NB4 (cell line): ENCODE measurements at regions not wholly inside any gene's neighbourhood (a gene's known extent, or its start where the extent isn't known, plus 50 kb on each side); places are given as distances from the start of the nearest gene placed in this dataset.

Experiments used
- DNase-seq: peaks from one replicate; pipeline ENCODE4 v3.0.0; 2010; ENCODE audit warnings: low read depth
- H3K4me3 ChIP-seq: one replicate; pipeline ENCODE4 v1.5.1; 2011; ENCODE audit warnings: mild to moderate bottlenecking, low read depth, low read length, moderate library complexity
- CTCF ChIP-seq: IDR thresholded peaks from one replicate; pipeline ENCODE4 v1.5.1; 2012; ENCODE audit warnings: low read depth, low read length
- MAX ChIP-seq: IDR thresholded peaks from 2 replicates; pipeline ENCODE4 v1.6.1; 2011; ENCODE audit warnings: low read depth, low read length
- MYC ChIP-seq: IDR thresholded peaks from 2 replicates; pipeline ENCODE4 v1.6.1; 2011; ENCODE audit warnings: low read depth, low read length
- POLR2A ChIP-seq: IDR thresholded peaks from 2 replicates; pipeline ENCODE4 v1.6.1; 2011; ENCODE audit warnings: mild to moderate bottlenecking; ENCODE audit not compliant: insufficient read length; ENCODE audit errors: extremely low read depth

- no peak for TF ChIP-seq CTCF
- TF ChIP-seq MAX: no peak
- no peak for TF ChIP-seq MYC
- TF ChIP-seq POLR2A: no peak
- no peak overlapping the region for H3K4me3 ChIP-seq
- DNase-seq: no peak
These were observed 282.1 kb downstream of the ARHGAP12 start for GRCh38 chr10:31646519-31646918.

GRCh38 chr10:31645786-31646185 is 282.8 kb downstream of the ARHGAP12 start:
- TF ChIP-seq POLR2A: no peak
- no peak for TF ChIP-seq MYC
- no peak for TF ChIP-seq MAX
- no peak overlapping the region for H3K4me3 ChIP-seq
- DNase-seq: no peak

- TF ChIP-seq CTCF (no peak), POLR2A (no peak), MAX (no peak), MYC (no peak)
- DNase-seq: no peak
- no peak overlapping the region for H3K4me3 ChIP-seq
These were observed 283.5 kb downstream of the ARHGAP12 start for GRCh38 chr10:31644931-31645633.

GRCh38 chr10:31642281-31642680 is 286.4 kb downstream of the ARHGAP12 start:
- H3K4me3 ChIP-seq: no peak overlapping the region
- TF ChIP-seq POLR2A (no peak), CTCF (no peak), MYC (no peak), MAX (no peak)
- DNase-seq: no peak

- no peak for DNase-seq
These were observed 293.1 kb downstream of the ARHGAP12 start for GRCh38 chr10:31635415-31636065.

More at GRCh38 chr10:31635415-31636065, 293.1 kb downstream of the ARHGAP12 start:
- TF ChIP-seq MYC: no peak
- TF ChIP-seq CTCF: no peak
- TF ChIP-seq POLR2A: no peak
- TF ChIP-seq MAX: no peak
- H3K4me3 ChIP-seq: no peak overlapping the region
